ENCODE measurements at regions not wholly inside any gene's neighbourhood (a gene's known extent, or its start where the extent isn't known, plus 50 kb on each side); places are given as distances from the start of the nearest gene placed in this dataset.
"Not testable (repeated sequence)": the region's sequence is repeated elsewhere in the genome, so short reads cannot be mapped to it uniquely, and the experiment has no call there.

- H3K4me1 ChIP-seq (ENCODE audit: insufficient read depth, low read length): no peaks in the 10 kb centered on the region
- H3K27ac ChIP-seq (ENCODE audit: low read depth, low read length): no peak overlapping the region
- H3K9ac ChIP-seq (ENCODE audit: low read length): no peak overlapping the region
- no peaks in the 10 kb centered on the region for H3K27me3 ChIP-seq (ENCODE audit: control insufficient read depth in 1 of 2, insufficient read depth in 2 of 2, low read length in 2 of 2)
- peaks cover 7% of the 10 kb centered on the region for H3K9me3 ChIP-seq (ENCODE audit: low read length)
- H3K36me3 ChIP-seq (ENCODE audit: insufficient read depth, low read length): no peaks in the 10 kb centered on the region
- no peak overlapping the region for H3K4me3 ChIP-seq (ENCODE audit: low read depth in 1 of 2, low read length in 2 of 2)
Observed at GRCh38 chr4:141540643-141541042, 95.7 kb upstream of the IL15 start.

- Histone ChIP-seq H3K27ac (ENCODE audit: low read depth, low read length) (no peak overlapping the region), H3K36me3 (ENCODE audit: insufficient read depth, low read length) (no peaks in the 10 kb centered on the region), H3K4me1 (ENCODE audit: insufficient read depth, low read length) (no peaks in the 10 kb centered on the region)
Observed at GRCh38 chr4:141541851-141542250, 94.5 kb upstream of the IL15 start.

DNA sequence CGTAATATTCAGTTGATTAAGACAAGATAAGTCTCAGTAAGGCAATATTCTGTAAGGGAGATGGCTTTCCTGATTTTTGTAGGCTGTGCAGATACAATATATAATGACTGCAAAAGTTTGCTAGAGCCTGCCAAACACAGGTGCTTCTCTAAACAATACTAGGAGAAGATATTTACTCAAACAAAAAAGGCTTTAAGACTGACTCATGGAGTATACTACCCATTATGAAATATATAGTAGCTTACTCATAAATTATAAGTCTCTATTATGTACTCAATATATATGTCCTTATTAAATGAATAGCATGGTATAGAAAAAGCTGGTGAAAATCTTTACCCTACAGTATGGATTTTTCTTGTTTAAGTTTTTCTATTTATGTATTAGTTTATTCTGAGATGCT, 93.2 kb upstream of the IL15 start:
- H3K4me3 ChIP-seq (ENCODE audit: low read depth in 1 of 2, low read length in 2 of 2): no peak overlapping the region
- H3K27me3 ChIP-seq (ENCODE audit: control insufficient read depth in 1 of 2, insufficient read depth in 2 of 2, low read length in 2 of 2): no peaks in the 10 kb centered on the region
- H3K9ac ChIP-seq (ENCODE audit: low read length): no peak overlapping the region
- H3K36me3 ChIP-seq (ENCODE audit: insufficient read depth, low read length): no peaks in the 10 kb centered on the region
- no peak overlapping the region for H3K27ac ChIP-seq (ENCODE audit: low read depth, low read length)
- no peaks in the 10 kb centered on the region for H3K4me1 ChIP-seq (ENCODE audit: insufficient read depth, low read length)
- peaks cover 4% of the 10 kb centered on the region for H3K9me3 ChIP-seq (ENCODE audit: low read length)

More at GRCh38 chr4:141541851-141542250, 94.5 kb upstream of the IL15 start:
- Histone ChIP-seq H3K9ac (ENCODE audit: low read length) (no peak overlapping the region), H3K4me3 (ENCODE audit: low read depth in 1 of 2, low read length in 2 of 2) (no peak overlapping the region), H3K27me3 (ENCODE audit: control insufficient read depth in 1 of 2, insufficient read depth in 2 of 2, low read length in 2 of 2) (no peaks in the 10 kb centered on the region), H3K9me3 (ENCODE audit: low read length) (peaks cover 7% of the 10 kb centered on the region)

- no peak overlapping the region for H3K4me3 ChIP-seq (ENCODE audit: low read depth in 1 of 2, low read length in 2 of 2)
Observed at GRCh38 chr4:141543706-141544105, 92.7 kb upstream of the IL15 start.

DNA sequence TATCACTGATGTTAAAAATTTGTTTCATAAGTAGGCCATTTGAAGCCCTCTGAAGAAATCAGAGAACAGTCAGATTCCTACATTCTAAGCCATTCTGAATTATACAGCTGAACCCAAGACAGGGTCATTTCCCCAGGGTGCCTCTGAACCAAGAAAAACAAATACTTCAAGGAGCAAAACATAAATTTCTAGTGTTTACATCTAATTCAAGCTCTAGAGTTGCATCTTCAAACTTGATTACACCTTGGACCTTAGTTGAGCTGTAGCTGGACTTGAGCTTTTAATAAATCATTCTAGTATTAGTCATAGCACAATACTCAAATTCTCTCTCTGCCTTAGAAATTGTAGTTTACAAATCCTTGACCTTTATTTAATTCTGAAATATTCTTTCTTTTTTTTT, 87.6 kb upstream of the IL15 start:
- H3K36me3 ChIP-seq (ENCODE audit: insufficient read depth, low read length): no peaks in the 10 kb centered on the region

More at GRCh38 chr4:141543706-141544105, 92.7 kb upstream of the IL15 start:
- H3K9me3 ChIP-seq (ENCODE audit: low read length): no peaks in the 10 kb centered on the region
- no peaks in the 10 kb centered on the region for H3K36me3 ChIP-seq (ENCODE audit: insufficient read depth, low read length)
- no peaks in the 10 kb centered on the region for H3K27me3 ChIP-seq (ENCODE audit: control insufficient read depth in 1 of 2, insufficient read depth in 2 of 2, low read length in 2 of 2)
- H3K9ac ChIP-seq (ENCODE audit: low read length): no peak overlapping the region
- no peaks in the 10 kb centered on the region for H3K4me1 ChIP-seq (ENCODE audit: insufficient read depth, low read length)
- H3K27ac ChIP-seq (ENCODE audit: low read depth, low read length): no peak overlapping the region

GRCh38 chr4:141560056-141560455, 76.3 kb upstream of the IL15 start:
- Histone ChIP-seq H3K36me3 (ENCODE audit: insufficient read depth, low read length) (no peaks in the 10 kb centered on the region), H3K4me1 (ENCODE audit: insufficient read depth, low read length) (no peaks in the 10 kb centered on the region), H3K27ac (ENCODE audit: low read depth, low read length) (no peak overlapping the region), H3K9me3 (ENCODE audit: low read length) (no peaks in the 10 kb centered on the region), H3K9ac (ENCODE audit: low read length) (no peak overlapping the region), H3K27me3 (ENCODE audit: control insufficient read depth in 1 of 2, insufficient read depth in 2 of 2, low read length in 2 of 2) (no peaks in the 10 kb centered on the region), H3K4me3 (ENCODE audit: low read depth in 1 of 2, low read length in 2 of 2) (no peak overlapping the region)

More for the DNA sequence above, 87.6 kb upstream of the IL15 start:
- H3K9ac ChIP-seq (ENCODE audit: low read length): no peak overlapping the region
- no peak overlapping the region for H3K27ac ChIP-seq (ENCODE audit: low read depth, low read length)
- H3K4me1 ChIP-seq (ENCODE audit: insufficient read depth, low read length): no peaks in the 10 kb centered on the region
- H3K4me3 ChIP-seq (ENCODE audit: low read depth in 1 of 2, low read length in 2 of 2): no peak overlapping the region
- H3K27me3 ChIP-seq (ENCODE audit: control insufficient read depth in 1 of 2, insufficient read depth in 2 of 2, low read length in 2 of 2): no peaks in the 10 kb centered on the region
- no peaks in the 10 kb centered on the region for H3K9me3 ChIP-seq (ENCODE audit: low read length)

DNA sequence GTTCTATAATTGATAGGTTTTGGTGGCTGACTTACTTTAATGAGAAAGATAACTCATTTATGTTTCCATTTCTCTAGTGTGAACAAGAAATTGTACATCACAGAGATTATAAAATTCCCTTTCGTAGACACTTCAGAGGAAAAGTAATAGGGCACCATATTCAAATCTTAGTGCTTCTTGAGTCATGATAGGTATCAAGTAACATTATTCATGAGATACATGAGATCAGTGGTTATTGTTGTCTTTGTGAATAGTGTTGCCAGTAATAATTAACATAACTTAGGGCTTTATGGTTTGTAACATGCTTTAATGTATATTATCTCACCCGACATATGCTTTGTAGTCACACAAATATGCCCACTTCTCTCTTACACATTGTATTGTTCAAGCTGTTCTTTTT, 73.7 kb upstream of the IL15 start:
- H3K9me3 ChIP-seq (ENCODE audit: low read length): no peaks in the 10 kb centered on the region
- no peaks in the 10 kb centered on the region for H3K36me3 ChIP-seq (ENCODE audit: insufficient read depth, low read length)
- H3K9ac ChIP-seq (ENCODE audit: low read length): no peak overlapping the region
- H3K4me1 ChIP-seq (ENCODE audit: insufficient read depth, low read length): no peaks in the 10 kb centered on the region
- no peaks in the 10 kb centered on the region for H3K27me3 ChIP-seq (ENCODE audit: control insufficient read depth in 1 of 2, insufficient read depth in 2 of 2, low read length in 2 of 2)
- no peak overlapping the region for H3K4me3 ChIP-seq (ENCODE audit: low read depth in 1 of 2, low read length in 2 of 2)
- H3K27ac ChIP-seq (ENCODE audit: low read depth, low read length): no peak overlapping the region

GRCh38 chr4:141563723-141564122, 72.7 kb upstream of the IL15 start:
- H3K4me3 ChIP-seq (ENCODE audit: low read depth in 1 of 2, low read length in 2 of 2): no peak overlapping the region
- no peaks in the 10 kb centered on the region for H3K27me3 ChIP-seq (ENCODE audit: control insufficient read depth in 1 of 2, insufficient read depth in 2 of 2, low read length in 2 of 2)
- H3K36me3 ChIP-seq (ENCODE audit: insufficient read depth, low read length): no peaks in the 10 kb centered on the region
- H3K4me1 ChIP-seq (ENCODE audit: insufficient read depth, low read length): no peaks in the 10 kb centered on the region
- no peak overlapping the region for H3K9ac ChIP-seq (ENCODE audit: low read length)
- H3K27ac ChIP-seq (ENCODE audit: low read depth, low read length): no peak overlapping the region
- no peaks in the 10 kb centered on the region for H3K9me3 ChIP-seq (ENCODE audit: low read length)

DNA sequence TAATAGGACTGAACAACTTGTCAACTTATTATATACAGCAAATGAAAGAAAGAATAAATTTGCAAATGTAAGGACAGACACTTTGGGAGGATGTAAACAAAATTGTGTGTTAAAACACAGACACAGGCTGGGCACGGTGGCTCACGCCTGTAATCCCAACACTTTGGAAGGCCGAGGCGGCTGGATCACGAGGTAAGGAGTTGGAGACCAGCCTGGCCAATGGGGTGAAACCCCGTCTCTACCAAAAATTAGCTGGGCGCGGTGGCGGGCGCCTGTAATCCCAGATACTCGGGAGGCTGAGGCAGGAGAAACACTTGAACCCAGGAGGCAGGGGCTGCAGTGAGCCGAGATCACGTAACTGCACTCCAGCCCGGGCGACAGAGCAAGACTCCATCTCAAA, 71.4 kb upstream of the IL15 start:
- not testable (repeated sequence) for H3K36me3 ChIP-seq (ENCODE audit: insufficient read depth, low read length); H3K4me1 ChIP-seq (ENCODE audit: insufficient read depth, low read length); H3K27me3 ChIP-seq (ENCODE audit: control insufficient read depth in 1 of 2, insufficient read depth in 2 of 2, low read length in 2 of 2); H3K27ac ChIP-seq (ENCODE audit: low read depth, low read length); H3K9ac ChIP-seq (ENCODE audit: low read length); H3K4me3 ChIP-seq (ENCODE audit: low read depth in 1 of 2, low read length in 2 of 2); H3K9me3 ChIP-seq (ENCODE audit: low read length)

DNA sequence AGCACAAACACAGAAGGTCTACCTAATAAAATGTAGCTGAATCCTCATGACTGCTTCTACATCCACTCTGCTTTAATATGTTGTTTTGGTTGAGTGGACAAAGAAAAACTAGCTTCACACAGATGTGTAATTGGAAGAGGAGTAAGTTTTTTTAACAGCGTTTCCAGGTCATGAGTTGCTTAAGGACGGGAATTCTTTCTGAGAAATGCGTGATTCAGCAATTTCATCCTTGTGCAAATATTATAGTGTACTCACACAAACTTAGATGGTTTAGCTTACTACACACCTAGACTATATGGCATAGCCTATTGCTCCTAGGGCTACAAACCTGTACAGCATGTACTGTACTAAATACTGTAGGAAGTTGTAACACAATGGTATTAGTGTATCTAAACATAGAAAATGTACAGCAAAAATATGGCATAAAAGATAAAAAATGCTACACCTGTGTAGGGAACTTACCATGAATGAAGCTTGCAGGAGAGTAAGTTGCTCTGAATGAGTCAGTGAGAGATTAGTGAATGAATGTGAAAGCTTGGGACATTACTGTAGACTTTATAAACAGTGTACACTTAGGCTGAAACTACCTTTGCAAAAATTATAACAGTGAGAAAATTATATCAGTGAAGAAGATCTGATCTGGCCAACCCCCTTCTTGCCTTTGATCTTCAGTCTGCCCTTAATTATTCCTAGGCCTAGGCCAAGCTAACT, 70.8 kb upstream of the IL15 start:
- Histone ChIP-seq H3K27me3 (ENCODE audit: control insufficient read depth in 1 of 2, insufficient read depth in 2 of 2, low read length in 2 of 2) (no peaks in the 10 kb centered on the region), H3K9me3 (ENCODE audit: low read length) (no peaks in the 10 kb centered on the region), H3K4me1 (ENCODE audit: insufficient read depth, low read length) (no peaks in the 10 kb centered on the region), H3K9ac (ENCODE audit: low read length) (no peak overlapping the region), H3K4me3 (ENCODE audit: low read depth in 1 of 2, low read length in 2 of 2) (no peak overlapping the region), H3K36me3 (ENCODE audit: insufficient read depth, low read length) (no peaks in the 10 kb centered on the region), H3K27ac (ENCODE audit: low read depth, low read length) (no peak overlapping the region)

DNA sequence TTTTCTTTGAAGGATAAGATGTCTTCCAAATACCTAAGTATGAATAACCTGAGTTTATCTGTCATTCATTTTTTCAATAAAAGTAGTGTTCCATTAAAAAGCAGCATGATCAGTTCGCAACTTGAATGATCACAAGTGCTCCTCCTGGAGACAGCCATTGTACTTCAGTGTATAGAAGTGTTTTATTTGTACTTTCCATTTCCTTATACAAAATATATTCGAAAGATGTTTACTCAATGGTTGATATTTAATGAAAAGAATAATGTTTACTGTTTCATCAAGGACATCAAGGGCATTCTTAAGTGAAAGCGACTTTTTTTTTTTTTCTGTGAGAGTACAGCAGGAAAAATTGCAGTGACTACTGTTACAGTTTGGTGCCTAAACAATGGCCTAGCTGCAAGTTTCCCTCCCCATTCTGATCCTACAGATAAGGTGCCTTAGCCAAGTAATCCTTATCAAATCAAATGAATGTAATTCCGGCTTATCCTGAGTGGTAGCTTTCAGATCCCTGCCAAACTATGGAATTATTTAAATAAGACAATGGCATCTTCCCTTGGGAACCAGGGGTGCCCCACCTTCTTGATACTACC, 69.0 kb upstream of the IL15 start:
- Histone ChIP-seq H3K9me3 (ENCODE audit: low read length) (no peaks in the 10 kb centered on the region), H3K4me3 (ENCODE audit: low read depth in 1 of 2, low read length in 2 of 2) (no peak overlapping the region), H3K9ac (ENCODE audit: low read length) (no peak overlapping the region), H3K27me3 (ENCODE audit: control insufficient read depth in 1 of 2, insufficient read depth in 2 of 2, low read length in 2 of 2) (no peaks in the 10 kb centered on the region), H3K4me1 (ENCODE audit: insufficient read depth, low read length) (no peaks in the 10 kb centered on the region), H3K27ac (ENCODE audit: low read depth, low read length) (no peak overlapping the region), H3K36me3 (ENCODE audit: insufficient read depth, low read length) (no peaks in the 10 kb centered on the region)

DNA sequence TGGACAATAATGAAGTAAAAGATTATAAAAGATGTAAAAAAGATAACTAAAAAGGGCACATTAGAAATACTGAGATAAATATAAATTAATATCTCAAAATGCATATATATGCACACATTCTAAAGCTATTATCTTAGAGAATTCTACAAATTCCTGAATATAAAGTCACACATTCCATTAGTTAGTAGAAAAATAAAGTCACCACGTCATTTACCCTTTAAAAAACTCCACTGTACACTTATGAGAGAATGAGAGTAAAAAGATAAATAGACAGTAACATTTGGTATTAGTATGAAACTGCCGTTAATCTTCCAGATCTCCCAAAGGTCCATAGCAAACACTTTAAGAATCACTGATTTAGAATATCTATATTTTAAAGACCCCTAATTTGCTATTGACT, 67.2 kb upstream of the IL15 start:
- no peaks in the 10 kb centered on the region for H3K36me3 ChIP-seq (ENCODE audit: insufficient read depth, low read length)
- no peaks in the 10 kb centered on the region for H3K27me3 ChIP-seq (ENCODE audit: control insufficient read depth in 1 of 2, insufficient read depth in 2 of 2, low read length in 2 of 2)
- H3K4me1 ChIP-seq (ENCODE audit: insufficient read depth, low read length): no peaks in the 10 kb centered on the region
- no peak overlapping the region for H3K9ac ChIP-seq (ENCODE audit: low read length)
- no peak overlapping the region for H3K27ac ChIP-seq (ENCODE audit: low read depth, low read length)
- no peaks in the 10 kb centered on the region for H3K9me3 ChIP-seq (ENCODE audit: low read length)
- no peak overlapping the region for H3K4me3 ChIP-seq (ENCODE audit: low read depth in 1 of 2, low read length in 2 of 2)

All from muscle layer of colon (tissue), 2 donors.